ENCODE measurements at regions not wholly inside any gene's neighbourhood (a gene's known extent, or its start where the extent isn't known, plus 50 kb on each side); places are given as distances from the start of the nearest gene placed in this dataset.

GRCh38 chr9:11002705-11003104 is 389.9 kb upstream of the PTPRD start:
- Histone ChIP-seq H3K4ac (ENCODE audit: low read depth, low read length) (no peak overlapping the region), H3K14ac (replicated peaks; ENCODE audit: low read depth, low read length) (no peak overlapping the region), H2AFZ (replicated peaks; ENCODE audit: low read length, poor library complexity) (no peak overlapping the region), H4K8ac (ENCODE audit: low read depth in 2 of 2, low read length in 2 of 2) (no peak overlapping the region), H3K9ac (ENCODE audit: low read depth, low read length) (no peak overlapping the region), H3K9me1 (ENCODE audit: insufficient read depth, low read length) (no peaks in the 10 kb centered on the region), H3K36me3 (ENCODE audit: control insufficient read depth, insufficient read depth, low read length) (no peaks in the 10 kb centered on the region), H4K20me1 (ENCODE audit: insufficient read depth, low read length) (no peaks in the 10 kb centered on the region), H3K56ac (ENCODE audit: extremely low read depth, insufficient read depth, low read length) (no peak overlapping the region), H2BK15ac (ENCODE audit: low read depth, low read length) (no peak overlapping the region), H2BK20ac (ENCODE audit: low read depth, low read length) (no peak overlapping the region), H3K27ac (ENCODE audit: insufficient read depth, low read length) (no peak overlapping the region), H2AK9ac (replicated peaks; ENCODE audit: low read depth, low read length, poor library complexity) (no peak overlapping the region), H3K4me2 (ENCODE audit: low read depth, low read length) (no peak overlapping the region), H2AK5ac (ENCODE audit: low read depth, low read length) (no peak overlapping the region), H3K18ac (ENCODE audit: low read depth, low read length) (no peak overlapping the region), H3K9me3 (ENCODE audit: control insufficient read depth, insufficient read depth, low read length) (no peaks in the 10 kb centered on the region), H2BK5ac (ENCODE audit: low read depth, low read length, poor library complexity, severe bottlenecking) (no peak overlapping the region), H3K23ac (ENCODE audit: low read depth, low read length) (no peak overlapping the region), H4K91ac (ENCODE audit: insufficient read depth, low read depth, low read length) (no peak overlapping the region), H4K5ac (ENCODE audit: low read depth, low read length) (no peak overlapping the region), H2BK120ac (ENCODE audit: low read depth, low read length) (no peak overlapping the region), H3K4me3 (ENCODE audit: insufficient read depth, low read depth, low read length) (no peak overlapping the region), H3K4me1 (ENCODE audit: control insufficient read depth, insufficient read depth, low read length) (no peaks in the 10 kb centered on the region), H3K79me1 (ENCODE audit: low read depth in 1 of 2, low read length in 2 of 2) (no peaks in the 10 kb centered on the region), H3K27me3 (ENCODE audit: control insufficient read depth, insufficient read depth, low read length) (no peaks in the 10 kb centered on the region)
- dilution Hi-C loops (cut with HindIII; ENCODE audit: low sequenced_read_pairs, unreplicated experiment), result no loop called here
- ChIA-PET POLR2A (ENCODE audit: unreplicated experiment) (no interaction called here), CTCF (no interaction called here)
- ATAC-seq (ENCODE audit: low read depth) (no peak), DNase-seq (no peak)
- no peak for TF ChIP-seq RCOR1 (IDR thresholded peaks at IDR 0.05; ENCODE audit: insufficient replicate concordance, low read length)
- no peak for TF ChIP-seq NFE2L2 (IDR thresholded peaks at IDR 0.05; ENCODE audit: low read depth, low read length)
- no peak for TF ChIP-seq MAZ (IDR thresholded peaks at IDR 0.05; ENCODE audit: borderline replicate concordance, low read depth, low read length)
- TF ChIP-seq CEBPB (IDR thresholded peaks at IDR 0.05; ENCODE audit: low read depth, low read length), result no peak
- no peak for TF ChIP-seq SMC3 (IDR thresholded peaks at IDR 0.05; ENCODE audit: low read depth, low read length)
- TF ChIP-seq POLR2A (IDR thresholded peaks at IDR 0.05; ENCODE audit: low read depth, low read length), result no peak
- TF ChIP-seq RFX5 (IDR thresholded peaks at IDR 0.05; ENCODE audit: low read depth, low read length), result no peak
- no peak for TF ChIP-seq BHLHE40 (IDR thresholded peaks at IDR 0.05; ENCODE audit: low read depth, low read length)
- TF ChIP-seq MXI1 (IDR thresholded peaks at IDR 0.05; ENCODE audit: borderline replicate concordance, low read depth, low read length), result no peak
- no peak for TF ChIP-seq CHD1 (IDR thresholded peaks at IDR 0.05; ENCODE audit: low read depth, low read length)
- TF ChIP-seq, protein P1, sequence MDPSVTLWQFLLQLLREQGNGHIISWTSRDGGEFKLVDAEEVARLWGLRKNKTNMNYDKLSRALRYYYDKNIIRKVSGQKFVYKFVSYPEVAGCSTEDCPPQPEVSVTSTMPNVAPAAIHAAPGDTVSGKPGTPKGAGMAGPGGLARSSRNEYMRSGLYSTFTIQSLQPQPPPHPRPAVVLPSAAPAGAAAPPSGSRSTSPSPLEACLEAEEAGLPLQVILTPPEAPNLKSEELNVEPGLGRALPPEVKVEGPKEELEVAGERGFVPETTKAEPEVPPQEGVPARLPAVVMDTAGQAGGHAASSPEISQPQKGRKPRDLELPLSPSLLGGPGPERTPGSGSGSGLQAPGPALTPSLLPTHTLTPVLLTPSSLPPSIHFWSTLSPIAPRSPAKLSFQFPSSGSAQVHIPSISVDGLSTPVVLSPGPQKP (IDR thresholded peaks at IDR 0.05; ENCODE audit: borderline replicate concordance, low read depth, low read length), result no peak
- TF ChIP-seq FOS (IDR thresholded peaks at IDR 0.05; ENCODE audit: low read depth, low read length), result no peak
- TF ChIP-seq RAD21 (IDR thresholded peaks at IDR 0.05; ENCODE audit: low read length), result no peak
- TF ChIP-seq, protein P2, sequence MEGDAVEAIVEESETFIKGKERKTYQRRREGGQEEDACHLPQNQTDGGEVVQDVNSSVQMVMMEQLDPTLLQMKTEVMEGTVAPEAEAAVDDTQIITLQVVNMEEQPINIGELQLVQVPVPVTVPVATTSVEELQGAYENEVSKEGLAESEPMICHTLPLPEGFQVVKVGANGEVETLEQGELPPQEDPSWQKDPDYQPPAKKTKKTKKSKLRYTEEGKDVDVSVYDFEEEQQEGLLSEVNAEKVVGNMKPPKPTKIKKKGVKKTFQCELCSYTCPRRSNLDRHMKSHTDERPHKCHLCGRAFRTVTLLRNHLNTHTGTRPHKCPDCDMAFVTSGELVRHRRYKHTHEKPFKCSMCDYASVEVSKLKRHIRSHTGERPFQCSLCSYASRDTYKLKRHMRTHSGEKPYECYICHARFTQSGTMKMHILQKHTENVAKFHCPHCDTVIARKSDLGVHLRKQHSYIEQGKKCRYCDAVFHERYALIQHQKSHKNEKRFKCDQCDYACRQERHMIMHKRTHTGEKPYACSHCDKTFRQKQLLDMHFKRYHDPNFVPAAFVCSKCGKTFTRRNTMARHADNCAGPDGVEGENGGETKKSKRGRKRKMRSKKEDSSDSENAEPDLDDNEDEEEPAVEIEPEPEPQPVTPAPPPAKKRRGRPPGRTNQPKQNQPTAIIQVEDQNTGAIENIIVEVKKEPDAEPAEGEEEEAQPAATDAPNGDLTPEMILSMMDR (conservative IDR thresholded peaks at IDR 0.05; ENCODE audit: low read depth, low read length), result no peak
- TF ChIP-seq MAFK (IDR thresholded peaks at IDR 0.05; ENCODE audit: low read depth, low read length), result no peak
- TF ChIP-seq, protein P3, sequence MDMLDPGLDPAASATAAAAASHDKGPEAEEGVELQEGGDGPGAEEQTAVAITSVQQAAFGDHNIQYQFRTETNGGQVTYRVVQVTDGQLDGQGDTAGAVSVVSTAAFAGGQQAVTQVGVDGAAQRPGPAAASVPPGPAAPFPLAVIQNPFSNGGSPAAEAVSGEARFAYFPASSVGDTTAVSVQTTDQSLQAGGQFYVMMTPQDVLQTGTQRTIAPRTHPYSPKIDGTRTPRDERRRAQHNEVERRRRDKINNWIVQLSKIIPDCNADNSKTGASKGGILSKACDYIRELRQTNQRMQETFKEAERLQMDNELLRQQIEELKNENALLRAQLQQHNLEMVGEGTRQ (IDR thresholded peaks at IDR 0.05; ENCODE audit: low read depth, low read length), result no peak
- WGBS, 2 experiments (ENCODE audit: extremely low coverage in 2 of 2, insufficient read length in 1 of 2), result no CpG with 5 or more reads among the region's 1 CpG
- intact Hi-C loops (cut with micrococcal nuclease), result no loop called here
- no TSS peak for BruUV-seq (replicated peaks)
- in situ Hi-C loops (cut with MboI; ENCODE audit: low sequenced_read_pairs), result no loop called here

All from IMR-90 (cell line).